ENCODE measurements at regions not wholly inside any gene's neighbourhood (a gene's known extent, or its start where the extent isn't known, plus 50 kb on each side); places are given as distances from the start of the nearest gene placed in this dataset.

DNA sequence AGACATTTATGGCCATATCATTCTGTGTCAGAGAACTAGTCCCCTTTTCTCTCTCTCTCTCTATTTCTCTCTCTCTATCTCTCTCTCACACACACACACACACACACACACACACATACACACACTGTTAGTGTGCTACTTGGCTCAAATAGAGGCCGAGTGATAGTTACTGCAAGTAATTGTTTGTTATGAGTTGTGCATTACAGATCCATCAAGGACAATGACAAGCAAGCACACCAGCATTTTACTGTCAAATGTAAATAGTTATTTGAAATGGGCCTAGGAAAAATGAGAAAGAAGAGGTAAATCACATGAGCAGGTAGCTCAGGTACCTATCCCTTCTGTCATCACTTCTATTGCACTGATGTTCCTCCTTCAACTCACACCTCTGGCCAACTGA lies 122.4 kb upstream of the CDH7 start:
- ATAC-seq (no peak), FAIRE-seq (no peak), DNase-seq (ENCODE audit: low read depth in 1 of 2, low spot score in 1 of 2) (no peak)
- no peaks in the 10 kb centered on the region for H3K9me3 ChIP-seq
- ChIA-PET CTCF (no interaction called here), POLR2A (no interaction called here)
- H3K4me1 ChIP-seq, result no peaks in the 10 kb centered on the region
- H3K4me3 ChIP-seq, result no peak overlapping the region
- no peak overlapping the region for H3K27ac ChIP-seq
- TF ChIP-seq CHD4 (IDR thresholded peaks at IDR 0.05; ENCODE audit: borderline replicate concordance), result no peak
- no peak overlapping the region for H3K4me2 ChIP-seq
- 23% methylated on average over 1 of the region's 1 CpG for WGBS (ENCODE audit: missing lambda C conversion rate)

DNA sequence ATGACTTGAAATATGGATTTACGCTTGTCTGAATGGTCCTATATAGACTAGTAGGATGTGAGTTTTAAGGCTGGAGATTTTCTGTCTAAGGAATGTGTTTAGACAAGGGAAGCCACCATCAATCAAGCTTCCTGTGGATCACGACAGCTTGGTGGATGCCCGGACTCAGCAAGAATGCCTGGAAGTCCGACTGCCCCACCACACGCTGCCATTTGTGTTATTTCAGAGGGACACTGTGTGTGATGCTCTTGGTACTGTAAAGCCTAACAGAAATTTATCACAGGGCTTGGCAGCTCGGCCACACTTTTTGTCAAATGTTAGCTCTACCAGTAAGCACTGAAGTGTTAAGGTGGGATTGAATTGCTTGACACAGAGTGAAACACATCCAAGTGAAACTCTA lies 127.1 kb upstream of the CDH7 start:
- Histone ChIP-seq H3K4me3 (no peak overlapping the region), H3K4me2 (no peak overlapping the region), H3K4me1 (no peaks in the 10 kb centered on the region), H3K27ac (no peak overlapping the region), H3K9me3 (no peaks in the 10 kb centered on the region)
- no peak for ATAC-seq
- FAIRE-seq, result no peak
- WGBS (ENCODE audit: missing lambda C conversion rate), result 29% methylated on average over 6 of the region's 6 CpGs
- POLR2A ChIA-PET, result no interaction called here
- no peak for DNase-seq (ENCODE audit: low read depth in 1 of 2, low spot score in 1 of 2)
- CTCF ChIA-PET, result no interaction called here
- TF ChIP-seq TP53 (CRISPR knock-in tag; IDR thresholded peaks at IDR 0.05), result no peak
- TF ChIP-seq HOXB5 (CRISPR knock-in tag; IDR thresholded peaks at IDR 0.05), result no peak
- TF ChIP-seq BHLHE40 (IDR thresholded peaks at IDR 0.05; ENCODE audit: low read depth, low read length), result no peak
- TF ChIP-seq HOXB13 (CRISPR knock-in tag; IDR thresholded peaks at IDR 0.05; ENCODE audit: low read depth), result no peak
- TF ChIP-seq GATA3 (IDR thresholded peaks at IDR 0.05; ENCODE audit: borderline replicate concordance), result no peak
- TF ChIP-seq ZFP36 (IDR thresholded peaks at IDR 0.05; ENCODE audit: borderline replicate concordance, partially characterized antibody), result no peak
- no peak for TF ChIP-seq PHF8 (IDR thresholded peaks at IDR 0.05; ENCODE audit: borderline replicate concordance, low read depth)
- TF ChIP-seq HEYL (CRISPR knock-in tag; IDR thresholded peaks at IDR 0.05), result no peak
- no peak for TF ChIP-seq NPAS2 (CRISPR knock-in tag; IDR thresholded peaks at IDR 0.05; ENCODE audit: borderline replicate concordance)
- no peak for TF ChIP-seq ZC3H11A (IDR thresholded peaks at IDR 0.05)
- no peak for TF ChIP-seq EHF (CRISPR knock-in tag; IDR thresholded peaks at IDR 0.05)

GRCh38 chr18:65622436-65622835 lies 128.4 kb upstream of the CDH7 start:
- 4% methylated on average over 4 of the region's 4 CpGs for WGBS (ENCODE audit: missing lambda C conversion rate)
- Histone ChIP-seq H3K9me3 (no peaks in the 10 kb centered on the region), H3K4me3 (no peak overlapping the region), H3K27ac (no peak overlapping the region), H3K4me2 (no peak overlapping the region), H3K4me1 (no peaks in the 10 kb centered on the region)
- no peak for FAIRE-seq
- no peak for ATAC-seq
- ChIA-PET CTCF (no interaction called here), POLR2A (no interaction called here)
- DNase-seq (ENCODE audit: low read depth in 1 of 2, low spot score in 1 of 2), result no peak
- no peak for TF ChIP-seq ZFP36 (IDR thresholded peaks at IDR 0.05; ENCODE audit: borderline replicate concordance, partially characterized antibody)
- TF ChIP-seq JUN (IDR thresholded peaks at IDR 0.05), result no peak
- TF ChIP-seq EHMT2 (IDR thresholded peaks at IDR 0.05; ENCODE audit: low read depth), result no peak
- TF ChIP-seq, protein P1, sequence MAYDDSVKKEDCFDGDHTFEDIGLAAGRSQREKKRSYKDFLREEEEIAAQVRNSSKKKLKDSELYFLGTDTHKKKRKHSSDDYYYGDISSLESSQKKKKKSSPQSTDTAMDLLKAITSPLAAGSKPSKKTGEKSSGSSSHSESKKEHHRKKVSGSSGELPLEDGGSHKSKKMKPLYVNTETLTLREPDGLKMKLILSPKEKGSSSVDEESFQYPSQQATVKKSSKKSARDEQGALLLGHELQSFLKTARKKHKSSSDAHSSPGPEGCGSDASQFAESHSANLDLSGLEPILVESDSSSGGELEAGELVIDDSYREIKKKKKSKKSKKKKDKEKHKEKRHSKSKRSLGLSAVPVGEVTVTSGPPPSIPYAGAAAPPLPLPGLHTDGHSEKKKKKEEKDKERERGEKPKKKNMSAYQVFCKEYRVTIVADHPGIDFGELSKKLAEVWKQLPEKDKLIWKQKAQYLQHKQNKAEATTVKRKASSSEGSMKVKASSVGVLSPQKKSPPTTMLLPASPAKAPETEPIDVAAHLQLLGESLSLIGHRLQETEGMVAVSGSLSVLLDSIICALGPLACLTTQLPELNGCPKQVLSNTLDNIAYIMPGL (CRISPR knock-in tag; IDR thresholded peaks at IDR 0.05; ENCODE audit: borderline replicate concordance), result no peak
- TF ChIP-seq, protein P2, sequence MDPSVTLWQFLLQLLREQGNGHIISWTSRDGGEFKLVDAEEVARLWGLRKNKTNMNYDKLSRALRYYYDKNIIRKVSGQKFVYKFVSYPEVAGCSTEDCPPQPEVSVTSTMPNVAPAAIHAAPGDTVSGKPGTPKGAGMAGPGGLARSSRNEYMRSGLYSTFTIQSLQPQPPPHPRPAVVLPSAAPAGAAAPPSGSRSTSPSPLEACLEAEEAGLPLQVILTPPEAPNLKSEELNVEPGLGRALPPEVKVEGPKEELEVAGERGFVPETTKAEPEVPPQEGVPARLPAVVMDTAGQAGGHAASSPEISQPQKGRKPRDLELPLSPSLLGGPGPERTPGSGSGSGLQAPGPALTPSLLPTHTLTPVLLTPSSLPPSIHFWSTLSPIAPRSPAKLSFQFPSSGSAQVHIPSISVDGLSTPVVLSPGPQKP (IDR thresholded peaks at IDR 0.05; ENCODE audit: low read depth, low read length), result no peak
- no peak for TF ChIP-seq GATA3 (IDR thresholded peaks at IDR 0.05; ENCODE audit: borderline replicate concordance)
- TF ChIP-seq ATOH8 (CRISPR knock-in tag; IDR thresholded peaks at IDR 0.05; ENCODE audit: low read depth), result no peak
- no peak for TF ChIP-seq FOSL2 (IDR thresholded peaks at IDR 0.05)
- no peak for TF ChIP-seq FOSL2 (CRISPR knock-in tag; IDR thresholded peaks at IDR 0.05)
- no peak for TF ChIP-seq SREBF2 (IDR thresholded peaks at IDR 0.05)
- no peak for TF ChIP-seq ZNF302 (CRISPR knock-in tag; IDR thresholded peaks at IDR 0.05)
- no peak for TF ChIP-seq KDM5A (IDR thresholded peaks at IDR 0.05)
